ENCODE measurements at regions not wholly inside any gene's neighbourhood (a gene's known extent, or its start where the extent isn't known, plus 50 kb on each side); places are given as distances from the start of the nearest gene placed in this dataset.

DNA sequence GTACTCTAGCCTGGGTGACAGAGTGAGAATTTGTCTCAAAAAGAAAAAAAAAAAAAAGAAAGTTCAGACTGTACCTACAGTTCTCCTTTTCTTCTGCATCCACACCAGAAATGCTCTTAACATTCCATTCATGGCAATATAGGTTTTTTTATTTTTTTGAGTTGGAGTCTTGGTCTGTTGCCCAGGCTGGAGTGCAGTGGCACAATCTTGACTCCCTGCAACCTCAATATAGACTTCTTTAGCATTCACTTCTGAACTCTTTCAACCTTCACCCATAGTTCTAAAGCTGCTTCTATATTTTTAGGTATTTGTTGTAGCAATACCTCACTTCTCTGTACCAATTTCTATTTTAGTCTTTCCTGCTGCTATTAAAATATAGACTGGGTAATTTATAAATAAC, 1095.7 kb downstream of the FLRT2 start:
- TF ChIP-seq KDM5B (CRISPR knock-in tag; IDR thresholded peaks at IDR 0.05; ENCODE audit: borderline replicate concordance) (no peak), MAFK (conservative IDR thresholded peaks at IDR 0.05 in 1 of 2, IDR thresholded peaks at IDR 0.05 in 1 of 2; ENCODE audit: low read length in 2 of 2) (no peak), ISL2 (CRISPR knock-in tag; IDR thresholded peaks at IDR 0.05) (no peak), POLR2AphosphoS5 (IDR thresholded peaks at IDR 0.05; ENCODE audit: low read depth, low read length) (no peak), PAXIP1 (CRISPR knock-in tag; conservative IDR thresholded peaks at IDR 0.05) (no peak), ZNF775 (CRISPR knock-in tag; IDR thresholded peaks at IDR 0.05; ENCODE audit: borderline replicate concordance) (no peak), ZFP36 (IDR thresholded peaks at IDR 0.05; ENCODE audit: borderline replicate concordance, low read depth, low read length, partially characterized antibody) (no peak), CC2D1A (CRISPR knock-in tag; IDR thresholded peaks at IDR 0.05) (no peak), UBTF (CRISPR knock-in tag; IDR thresholded peaks at IDR 0.05) (no peak), NFE2L1 (CRISPR knock-in tag; IDR thresholded peaks at IDR 0.05; ENCODE audit: borderline replicate concordance) (no peak)
- TF ChIP-seq, protein P1, sequence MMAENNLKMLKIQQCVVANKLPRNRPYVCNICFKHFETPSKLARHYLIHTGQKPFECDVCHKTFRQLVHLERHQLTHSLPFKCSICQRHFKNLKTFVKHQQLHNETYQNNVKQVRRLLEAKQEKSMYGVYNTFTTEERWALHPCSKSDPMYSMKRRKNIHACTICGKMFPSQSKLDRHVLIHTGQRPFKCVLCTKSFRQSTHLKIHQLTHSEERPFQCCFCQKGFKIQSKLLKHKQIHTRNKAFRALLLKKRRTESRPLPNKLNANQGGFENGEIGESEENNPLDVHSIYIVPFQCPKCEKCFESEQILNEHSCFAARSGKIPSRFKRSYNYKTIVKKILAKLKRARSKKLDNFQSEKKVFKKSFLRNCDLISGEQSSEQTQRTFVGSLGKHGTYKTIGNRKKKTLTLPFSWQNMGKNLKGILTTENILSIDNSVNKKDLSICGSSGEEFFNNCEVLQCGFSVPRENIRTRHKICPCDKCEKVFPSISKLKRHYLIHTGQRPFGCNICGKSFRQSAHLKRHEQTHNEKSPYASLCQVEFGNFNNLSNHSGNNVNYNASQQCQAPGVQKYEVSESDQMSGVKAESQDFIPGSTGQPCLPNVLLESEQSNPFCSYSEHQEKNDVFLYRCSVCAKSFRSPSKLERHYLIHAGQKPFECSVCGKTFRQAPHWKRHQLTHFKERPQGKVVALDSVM (CRISPR knock-in tag; IDR thresholded peaks at IDR 0.05) = no peak
